NCI-H2107 (cell line): ENCODE measurements at regions not wholly inside any gene's neighbourhood (a gene's known extent, or its start where the extent isn't known, plus 50 kb on each side); places are given as distances from the start of the nearest gene placed in this dataset.
A peak's percentile ranks its signal among the peaks of the same experiment; 100 is the strongest.

Source experiments
- DNase-seq: peaks from one replicate; lab custom pipeline; 2025; lab: John Stamatoyannopoulos, UW

DNA sequence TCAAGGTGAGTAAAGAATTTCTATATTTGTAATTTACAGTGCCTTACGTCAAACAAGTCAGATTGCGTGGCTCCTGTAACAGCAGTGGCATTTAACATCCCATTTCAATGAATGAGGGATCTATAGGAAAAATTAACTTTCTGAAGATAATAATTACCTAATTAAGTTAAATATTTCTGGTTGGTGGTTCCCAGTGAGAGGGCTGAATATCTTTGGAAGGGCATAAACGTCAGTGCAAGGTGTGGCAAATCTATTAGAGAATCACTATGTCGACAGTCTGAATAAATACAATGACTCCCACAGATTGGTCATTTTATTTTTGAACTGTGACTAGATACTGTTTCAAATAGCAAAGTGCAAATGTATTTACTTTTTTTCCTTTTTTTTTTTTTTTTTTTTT, 80.0 kb downstream of the S1PR1 start:
- DNase-seq = no peak

GRCh38 chr1:101317590-101317989, 80.8 kb downstream of the S1PR1 start:
- no peak for DNase-seq

GRCh38 chr1:101323535-101323934, 86.7 kb downstream of the S1PR1 start:
- no peak for DNase-seq

- no peak for DNase-seq
Observed at GRCh38 chr1:101325144-101325543, 88.3 kb downstream of the S1PR1 start.

- no peak for DNase-seq
Observed at GRCh38 chr1:101330427-101331130, 93.8 kb downstream of the S1PR1 start.

GRCh38 chr1:101331794-101332193, 95.0 kb downstream of the S1PR1 start:
- DNase-seq = no peak

- no peak for DNase-seq
Observed at GRCh38 chr1:101332633-101333032, 95.8 kb downstream of the S1PR1 start.

GRCh38 chr1:101333186-101333585, 96.4 kb downstream of the S1PR1 start:
- DNase-seq = no peak

DNA sequence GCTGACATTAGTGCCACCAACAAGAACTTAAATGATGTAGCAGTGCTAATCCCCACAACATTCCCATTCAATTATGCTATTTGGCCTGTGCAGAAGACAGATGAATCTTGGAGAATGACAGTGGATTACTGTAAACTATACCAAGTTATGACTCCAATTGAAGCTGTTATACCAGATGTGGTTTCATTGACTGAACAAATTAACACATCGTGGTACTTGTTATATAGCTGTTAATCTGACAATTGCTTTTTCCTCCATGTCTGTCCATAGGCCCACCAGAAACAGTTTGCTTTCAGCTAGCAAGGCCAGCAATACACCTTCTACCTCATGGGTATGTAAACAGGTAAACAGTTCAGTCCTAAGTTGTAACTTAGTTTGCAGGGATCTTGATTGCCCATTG, 101.1 kb downstream of the S1PR1 start:
- DNase-seq = no peak

DNA sequence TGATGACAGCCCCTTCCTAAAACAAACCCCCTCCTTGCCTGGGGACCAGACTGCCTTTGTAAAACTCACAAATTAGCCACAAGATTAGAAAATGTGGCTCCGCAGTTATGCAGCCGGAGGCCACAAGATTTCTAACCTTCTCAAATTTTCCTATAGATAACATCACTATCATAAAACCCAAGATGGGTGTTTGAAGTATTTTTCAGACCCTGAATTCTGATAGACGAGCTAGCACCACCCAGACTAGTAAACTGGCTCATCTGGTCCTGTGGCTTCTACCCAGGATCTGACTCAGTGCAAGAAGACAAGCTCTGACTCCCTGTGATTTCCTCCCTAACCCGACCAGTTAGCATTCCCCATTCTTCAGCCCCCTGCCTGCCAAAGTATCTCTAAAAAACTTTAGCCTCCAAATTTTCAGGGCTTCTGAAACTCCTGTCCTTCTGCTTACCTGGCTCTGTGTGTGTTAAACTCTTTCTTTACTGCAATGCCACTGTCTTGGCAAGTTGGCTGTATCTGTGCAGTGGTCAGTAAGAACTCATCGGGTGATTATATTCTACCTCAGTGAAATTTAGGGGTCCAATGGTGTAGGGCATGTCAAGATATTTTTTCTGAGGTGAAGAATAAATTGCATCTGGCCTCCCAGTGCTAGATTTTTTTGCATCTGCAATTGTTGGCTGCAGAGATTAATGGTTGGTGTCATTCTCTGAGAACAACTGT, 102.1 kb downstream of the S1PR1 start:
- no peak for DNase-seq

GRCh38 chr1:101344745-101345144, 107.9 kb downstream of the S1PR1 start:
- no peak for DNase-seq

DNA sequence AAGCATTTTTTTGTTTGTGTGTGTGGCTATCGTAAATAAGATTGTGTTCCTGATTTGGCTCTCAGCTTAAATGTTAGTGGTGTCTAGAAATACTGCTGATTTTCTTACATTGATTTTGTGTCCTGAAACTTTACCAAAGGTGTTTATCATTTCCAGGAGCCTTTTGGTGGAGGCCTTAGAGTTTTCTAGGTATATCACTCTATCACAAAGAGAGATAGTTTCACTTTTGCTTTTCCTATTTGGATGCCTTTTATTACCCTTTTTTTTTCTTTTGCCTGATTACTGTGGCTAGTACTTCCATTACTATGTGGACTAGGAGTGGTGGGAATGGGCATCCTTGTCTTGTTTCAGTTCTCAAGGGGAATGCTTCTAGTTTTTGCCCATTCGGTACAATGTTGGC, 109.6 kb downstream of the S1PR1 start:
- DNase-seq = no peak

DNA sequence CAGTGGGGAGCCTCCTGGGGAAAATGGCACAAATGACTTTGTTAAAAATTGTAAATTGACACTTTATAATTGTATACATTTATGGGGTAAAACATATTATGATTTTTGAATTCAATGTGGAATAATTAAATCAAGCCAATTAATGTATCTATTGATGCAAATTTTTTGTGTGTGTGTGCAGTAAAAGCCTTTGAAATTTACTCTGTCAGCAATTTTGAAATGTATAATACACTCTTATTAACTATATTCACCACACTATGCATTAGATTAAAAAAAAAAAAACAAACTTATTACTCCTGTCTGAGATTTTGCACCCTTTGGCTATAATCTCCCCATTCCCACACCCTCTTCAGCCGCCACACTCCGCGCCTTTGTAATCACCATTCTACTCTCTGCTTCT, 119.2 kb downstream of the S1PR1 start:
- DNase-seq = no peak

- DNase-seq = no peak
Observed at GRCh38 chr1:101356604-101357443, 120.0 kb downstream of the S1PR1 start.

DNA sequence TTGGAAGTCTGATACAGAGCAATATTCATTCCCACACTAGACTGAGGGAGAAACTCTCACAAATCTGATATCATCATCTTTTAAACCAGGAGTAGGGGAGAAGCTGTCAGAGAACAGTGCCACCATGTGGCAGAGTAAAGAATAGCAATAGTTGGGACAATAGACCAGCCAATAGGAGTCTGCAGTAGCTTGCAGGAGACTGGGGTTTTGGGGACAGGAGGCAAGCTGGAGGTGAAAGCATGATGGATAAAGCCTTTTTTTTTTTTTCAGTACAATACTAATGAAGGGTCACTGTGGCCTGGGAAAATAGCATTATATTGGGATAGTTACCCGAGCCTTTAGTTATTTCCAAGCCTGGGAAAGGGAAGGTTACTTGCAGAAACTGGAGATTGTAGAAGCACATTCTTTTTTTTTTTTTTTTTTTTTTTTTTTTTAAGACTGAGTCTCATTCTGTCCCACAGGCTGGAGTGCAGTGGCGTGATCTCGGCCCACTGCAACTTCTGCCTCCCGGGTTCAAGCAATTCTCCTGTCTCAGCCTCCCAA, 120.7 kb downstream of the S1PR1 start:
- DNase-seq = peak; percentile 63

GRCh38 chr1:101360506-101360905, 123.7 kb downstream of the S1PR1 start:
- no peak for DNase-seq

DNA sequence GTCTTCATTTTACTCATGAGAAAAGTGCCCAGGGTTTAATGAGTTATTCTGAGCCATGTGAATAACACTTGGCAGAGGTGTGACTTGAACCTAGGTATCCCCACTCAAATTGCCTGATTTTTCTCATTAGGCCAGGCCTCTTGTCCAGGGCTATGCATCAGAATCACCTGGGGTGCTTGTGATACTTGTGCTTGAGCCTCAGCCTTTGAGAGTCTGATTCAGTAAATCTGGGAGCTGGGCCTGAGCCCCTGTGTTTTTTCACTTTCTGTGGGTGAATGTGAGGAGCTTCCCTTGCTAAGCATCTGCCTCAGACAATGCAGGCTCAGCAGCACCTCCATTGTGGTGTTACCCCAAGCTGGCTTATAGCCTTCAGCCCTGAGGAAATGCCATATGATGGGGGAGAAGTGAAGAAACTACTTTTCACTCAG, 127.1 kb downstream of the S1PR1 start:
- no peak for DNase-seq

GRCh38 chr1:101364370-101365120, 127.7 kb downstream of the S1PR1 start:
- no peak for DNase-seq

DNA sequence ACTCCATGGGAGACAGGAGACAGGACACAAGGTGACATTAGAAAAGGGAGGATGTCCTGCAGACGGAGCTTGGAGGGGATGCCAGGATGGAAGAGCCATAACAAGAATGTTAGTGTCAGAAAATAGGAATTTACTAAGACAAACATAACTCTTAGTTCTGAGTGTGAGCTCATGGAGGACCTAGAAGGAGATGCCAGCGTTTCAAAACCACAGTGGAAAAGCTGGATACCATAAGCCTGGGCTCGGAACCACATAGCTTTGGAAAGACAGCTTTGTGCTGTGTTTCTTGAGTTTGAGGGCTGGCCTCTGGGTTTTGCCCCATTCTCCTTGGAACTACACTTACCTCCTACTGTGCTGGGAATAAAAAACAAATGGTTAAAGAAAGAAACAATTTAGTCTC, 128.4 kb downstream of the S1PR1 start:
- DNase-seq = no peak

DNA sequence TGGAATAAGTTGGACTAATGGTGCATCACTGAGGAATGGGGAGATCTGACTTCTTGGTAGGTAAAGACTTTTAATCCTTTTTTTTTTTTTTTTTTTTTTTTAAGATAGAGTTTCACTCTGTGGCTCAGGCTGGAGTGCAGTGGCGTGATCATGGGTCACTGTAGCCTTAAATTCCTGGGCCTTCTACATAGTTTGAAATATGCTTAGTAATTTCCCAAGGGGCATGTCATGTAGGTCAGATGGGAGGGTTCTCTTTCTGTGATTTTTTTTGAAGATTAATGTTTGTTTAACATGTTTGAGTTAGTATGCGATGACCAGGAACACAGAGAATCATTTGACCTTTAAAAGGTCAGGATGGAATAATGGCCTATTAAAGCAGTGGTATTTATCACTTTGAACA, 129.1 kb downstream of the S1PR1 start:
- no peak for DNase-seq

- no peak for DNase-seq
Observed at GRCh38 chr1:101366513-101367215, 129.8 kb downstream of the S1PR1 start.
